ENCODE measurements at regions not wholly inside any gene's neighbourhood (a gene's known extent, or its start where the extent isn't known, plus 50 kb on each side); places are given as distances from the start of the nearest gene placed in this dataset.
A peak's percentile ranks its signal among the peaks of the same experiment; 100 is the strongest.

DNA sequence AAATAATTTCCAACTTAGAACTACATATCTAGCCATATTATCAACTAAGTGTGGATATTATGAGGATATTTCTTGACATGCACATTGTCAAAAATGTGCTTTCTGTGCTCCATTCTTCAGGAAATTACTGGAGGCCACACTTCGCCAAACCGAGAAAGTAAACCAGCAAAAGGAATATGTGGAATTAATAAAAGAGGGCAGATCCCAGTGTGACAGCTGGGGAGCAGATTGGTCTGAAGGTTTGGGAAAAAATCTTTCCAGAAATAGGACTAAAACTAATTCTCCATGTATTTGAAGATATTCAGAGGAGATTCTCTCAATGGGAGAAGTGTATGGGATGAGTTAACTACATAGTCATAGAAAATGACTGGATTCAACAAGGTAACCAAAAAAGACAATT, 546.9 kb upstream of the API5 start:
- Histone ChIP-seq H3K9me3 (no peaks in the 10 kb centered on the region), H3K27ac (no peak overlapping the region), H3K27me3 (no peaks in the 10 kb centered on the region), H3K4me1 (no peaks in the 10 kb centered on the region), H3K4me3 (no peak overlapping the region), H3K36me3 (no peaks in the 10 kb centered on the region)
- DNase-seq (ENCODE audit: low spot score), result no peak
- TF ChIP-seq, protein P1, sequence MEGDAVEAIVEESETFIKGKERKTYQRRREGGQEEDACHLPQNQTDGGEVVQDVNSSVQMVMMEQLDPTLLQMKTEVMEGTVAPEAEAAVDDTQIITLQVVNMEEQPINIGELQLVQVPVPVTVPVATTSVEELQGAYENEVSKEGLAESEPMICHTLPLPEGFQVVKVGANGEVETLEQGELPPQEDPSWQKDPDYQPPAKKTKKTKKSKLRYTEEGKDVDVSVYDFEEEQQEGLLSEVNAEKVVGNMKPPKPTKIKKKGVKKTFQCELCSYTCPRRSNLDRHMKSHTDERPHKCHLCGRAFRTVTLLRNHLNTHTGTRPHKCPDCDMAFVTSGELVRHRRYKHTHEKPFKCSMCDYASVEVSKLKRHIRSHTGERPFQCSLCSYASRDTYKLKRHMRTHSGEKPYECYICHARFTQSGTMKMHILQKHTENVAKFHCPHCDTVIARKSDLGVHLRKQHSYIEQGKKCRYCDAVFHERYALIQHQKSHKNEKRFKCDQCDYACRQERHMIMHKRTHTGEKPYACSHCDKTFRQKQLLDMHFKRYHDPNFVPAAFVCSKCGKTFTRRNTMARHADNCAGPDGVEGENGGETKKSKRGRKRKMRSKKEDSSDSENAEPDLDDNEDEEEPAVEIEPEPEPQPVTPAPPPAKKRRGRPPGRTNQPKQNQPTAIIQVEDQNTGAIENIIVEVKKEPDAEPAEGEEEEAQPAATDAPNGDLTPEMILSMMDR (IDR thresholded peaks at IDR 0.05), result no peak

DNA sequence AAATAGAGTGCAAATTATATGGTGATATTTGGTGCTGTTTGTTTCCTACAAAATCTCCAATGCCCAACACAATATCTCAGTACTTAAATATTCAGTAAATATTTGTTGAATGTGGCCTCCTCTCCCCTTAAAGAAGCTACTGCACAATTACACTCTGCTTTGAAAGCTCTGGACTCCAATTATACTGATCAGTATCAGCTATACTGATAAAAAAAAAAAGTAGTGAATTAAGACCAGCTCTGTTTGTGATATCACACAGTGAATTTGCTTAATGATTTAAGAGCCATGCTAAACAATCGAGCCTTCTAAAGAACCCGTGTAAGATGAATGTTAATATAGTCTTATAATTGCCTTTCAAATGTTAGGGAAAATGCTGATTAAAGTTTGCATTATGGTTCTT, 543.2 kb upstream of the API5 start:
- no peaks in the 10 kb centered on the region for H3K27me3 ChIP-seq
- H3K9me3 ChIP-seq, result no peaks in the 10 kb centered on the region
- TF ChIP-seq, protein P1 (IDR thresholded peaks at IDR 0.05), result no peak
- no peaks in the 10 kb centered on the region for H3K36me3 ChIP-seq
- no peak overlapping the region for H3K27ac ChIP-seq
- DNase-seq (ENCODE audit: low spot score), result no peak
- H3K4me3 ChIP-seq, result no peak overlapping the region
- no peaks in the 10 kb centered on the region for H3K4me1 ChIP-seq

DNA sequence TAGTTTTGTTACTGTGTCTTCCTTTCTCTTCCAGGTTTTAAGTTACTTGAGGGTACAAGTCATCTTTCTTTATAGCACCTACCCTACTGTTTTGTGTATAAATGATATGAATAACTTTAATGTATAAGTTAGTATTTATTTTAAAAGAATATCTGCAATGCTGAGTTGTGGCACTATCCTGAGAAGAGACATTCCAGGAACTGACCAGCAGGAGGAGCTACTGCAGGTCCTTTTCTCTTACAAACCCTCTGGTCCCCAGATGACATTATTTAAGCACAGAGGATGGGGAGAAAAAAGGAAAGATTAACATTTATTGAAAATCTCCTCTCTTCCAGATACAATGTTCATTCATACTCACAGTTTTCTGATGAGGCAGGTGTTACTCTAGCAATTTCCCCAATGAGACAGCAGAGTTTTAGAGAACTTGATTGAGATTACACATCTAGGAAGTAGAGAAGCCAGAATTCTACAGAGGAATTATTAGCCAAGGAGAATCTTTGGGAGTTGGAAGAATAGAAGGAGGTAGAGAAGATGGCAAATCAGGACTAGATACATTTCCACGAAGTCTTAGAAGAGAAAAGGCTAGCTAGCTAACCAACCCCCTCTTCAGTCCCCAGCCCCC, 541.2 kb upstream of the API5 start:
- Histone ChIP-seq H3K9me3 (no peaks in the 10 kb centered on the region), H3K4me1 (no peaks in the 10 kb centered on the region), H3K4me3 (no peak overlapping the region), H3K36me3 (no peaks in the 10 kb centered on the region), H3K27ac (no peak overlapping the region), H3K27me3 (no peaks in the 10 kb centered on the region)
- TF ChIP-seq, protein P1 (IDR thresholded peaks at IDR 0.05), result peak; percentile 21 to 61
- DNase-seq (ENCODE audit: low spot score), result no peak

DNA sequence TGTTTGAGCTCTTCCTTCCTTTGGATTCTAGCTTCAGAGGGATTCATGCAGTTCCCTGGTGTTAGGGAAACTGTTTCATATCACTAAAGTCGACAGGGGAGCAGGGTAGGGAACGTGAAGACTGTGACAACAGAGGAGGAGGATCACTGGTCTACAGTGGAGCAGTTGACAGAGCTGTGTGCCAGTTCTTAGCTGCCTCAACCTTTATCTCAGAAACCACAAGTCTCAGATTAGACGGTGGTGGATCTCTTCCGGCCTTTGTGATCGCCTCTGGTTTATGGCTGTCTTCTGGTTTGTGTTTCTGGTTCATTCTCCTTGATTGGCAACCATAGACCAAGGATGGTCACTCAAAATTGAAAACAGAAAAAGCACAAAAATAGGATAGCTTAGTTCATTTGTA, 538.9 kb upstream of the API5 start:
- Histone ChIP-seq H3K4me1 (no peaks in the 10 kb centered on the region), H3K9me3 (no peaks in the 10 kb centered on the region), H3K4me3 (no peak overlapping the region), H3K27ac (no peak overlapping the region), H3K27me3 (no peaks in the 10 kb centered on the region), H3K36me3 (no peaks in the 10 kb centered on the region)
- TF ChIP-seq, protein P1 (IDR thresholded peaks at IDR 0.05), result no peak
- DNase-seq (ENCODE audit: low spot score), result no peak

DNA sequence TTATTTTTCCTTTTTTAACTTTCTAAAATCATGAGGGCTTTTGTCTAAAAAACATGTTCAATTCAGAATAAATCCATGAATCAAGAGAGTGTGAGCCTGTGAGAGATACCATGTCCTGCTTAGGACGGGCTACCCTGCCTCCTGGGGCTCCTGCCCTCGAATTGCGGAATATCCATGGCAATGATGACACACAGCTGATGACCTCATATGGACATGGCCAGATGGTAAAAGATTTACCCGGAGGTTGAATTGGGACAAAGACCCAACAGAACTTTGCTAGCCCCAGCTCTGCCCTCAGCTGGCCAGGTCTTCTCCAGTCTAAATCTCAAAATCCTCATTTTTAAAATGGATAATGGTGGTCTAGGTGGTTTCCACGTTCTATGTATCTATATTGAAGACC, 538.1 kb upstream of the API5 start:
- Histone ChIP-seq H3K36me3 (no peaks in the 10 kb centered on the region), H3K4me1 (no peaks in the 10 kb centered on the region), H3K9me3 (no peaks in the 10 kb centered on the region), H3K27ac (no peak overlapping the region), H3K4me3 (no peak overlapping the region), H3K27me3 (no peaks in the 10 kb centered on the region)
- DNase-seq (ENCODE audit: low spot score), result no peak
- TF ChIP-seq, protein P1 (IDR thresholded peaks at IDR 0.05), result no peak

DNA sequence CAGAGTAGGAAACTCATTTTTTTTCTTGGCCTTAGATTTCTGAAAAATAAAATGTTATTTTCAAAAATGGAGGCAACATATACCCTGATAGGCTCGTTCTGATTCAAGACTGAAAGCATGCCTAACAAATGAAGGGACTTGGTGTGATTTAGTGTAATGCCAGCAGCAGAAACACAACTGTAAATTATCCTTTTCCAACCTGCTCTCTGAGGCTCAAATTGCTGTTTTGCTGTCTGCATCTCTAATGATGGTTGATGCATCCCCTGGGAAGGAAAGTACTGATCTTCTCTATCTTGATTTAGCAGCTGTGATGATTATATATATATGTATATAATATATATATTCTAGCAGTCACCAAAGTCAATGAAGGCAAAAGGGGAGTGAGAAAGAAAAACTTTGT, 537.2 kb upstream of the API5 start:
- Histone ChIP-seq H3K9me3 (no peaks in the 10 kb centered on the region), H3K36me3 (no peaks in the 10 kb centered on the region), H3K27ac (no peak overlapping the region), H3K4me3 (no peak overlapping the region), H3K4me1 (no peaks in the 10 kb centered on the region), H3K27me3 (no peaks in the 10 kb centered on the region)
- TF ChIP-seq, protein P1 (IDR thresholded peaks at IDR 0.05), result no peak
- no peak for DNase-seq (ENCODE audit: low spot score)
